GM12878 (cell line): ENCODE measurements at regions not wholly inside any gene's neighbourhood (a gene's known extent, or its start where the extent isn't known, plus 50 kb on each side); places are given as distances from the start of the nearest gene placed in this dataset.

ENCODE experiments used
- ATAC-seq: fragments of 200-7000 bp; cut with Tn5 transposase; 3 replicates; pipeline ENCODE4 v1.9.1; 2020; ENCODE audit warnings: mild to moderate bottlenecking, moderate library complexity
- BruUV-seq: library from RNA; stranded (reverse); fragments of 400-500 nt; replicated peaks from 2 replicates; lab custom pipeline; 2021; lab: Mats Ljungman, UMichigan
- CTCF ChIA-PET: fragments of 300-600 bp; sonication (Branson Sonifier 250); formaldehyde crosslinking; extraction: SDS; loops from one replicate; lab custom pipeline; 2021; ENCODE audit warnings: inconsistent platforms; lab: Yijun Ruan, JAX
- POLR2A ChIA-PET: fragments of 350-600 bp; formaldehyde crosslinking; extraction: SDS; loops from one replicate; lab custom pipeline; 2021; ENCODE audit warnings: inconsistent platforms; lab: Charles Lee
- RAD21 ChIA-PET: fragments of 300-600 bp; sonication (Branson Sonifier 250); formaldehyde crosslinking; loops from one replicate; lab custom pipeline; 2023; ENCODE audit warnings: antibody characterized with exemption; ENCODE audit not compliant: unreplicated experiment; lab: Charles Lee
- SMC1A ChIA-PET: fragments of 300-600 bp; sonication (Branson Sonifier 250); formaldehyde crosslinking; loops from one replicate; lab custom pipeline; 2023; ENCODE audit not compliant: unreplicated experiment, uncharacterized antibody; lab: Charles Lee
- DNase-seq: peaks from one replicate; pipeline ENCODE4 v3.0.0-alpha.2; 2011; ENCODE audit warnings: low read depth, low spot score
- FAIRE-seq: peaks from 3 replicates; lab custom pipeline; 2011; peaks lifted over from hg19 to GRCh38; lab: Jason Lieb, UNC
- H2AFZ ChIP-seq: 2 replicates; pipeline ENCODE4 v1.6.0; 2011; ENCODE audit warnings: low read depth, low read length, control low read depth; ENCODE audit not compliant: control insufficient read depth
- H3K27ac ChIP-seq: 2 replicates; pipeline ENCODE4 v1.5.1; 2011; ENCODE audit warnings: control low read depth; ENCODE audit not compliant: control insufficient read depth, insufficient read depth
- H3K27me3 ChIP-seq, 2 experiments: replicated peaks in 1 of 2; 2 replicates each; pipeline versions ENCODE4 v1.6.0 to v1.6.1; 2011; ENCODE audit warnings: low read length in 1 of 2; ENCODE audit not compliant: control insufficient read depth in 2 of 2, insufficient read depth in 2 of 2
- H3K36me3 ChIP-seq, 2 experiments: 2 replicates each; pipeline ENCODE4 v1.5.1; 2011; ENCODE audit warnings: low read length in 1 of 2; ENCODE audit not compliant: control insufficient read depth in 2 of 2, insufficient read depth in 2 of 2
- H3K4me1 ChIP-seq: 2 replicates; pipeline ENCODE4 v1.6.1; 2011; ENCODE audit warnings: mild to moderate bottlenecking, low read length, moderate library complexity, mixed read lengths; ENCODE audit not compliant: control insufficient read depth, insufficient read depth
- H3K4me2 ChIP-seq: 2 replicates; pipeline ENCODE4 v1.6.0; 2011; ENCODE audit warnings: control low read depth; ENCODE audit not compliant: control insufficient read depth, insufficient read depth
- H3K4me3 ChIP-seq: fragments of 200-600 bp; sonication (generic); 2 replicates; pipeline ENCODE4 v1.5.1; 2016
- H3K79me2 ChIP-seq: 2 replicates; pipeline ENCODE4 v1.6.0; 2011; ENCODE audit warnings: low read length; ENCODE audit not compliant: control insufficient read depth, insufficient read depth
- H3K9ac ChIP-seq: 2 replicates; pipeline ENCODE4 v1.8.0; 2011; ENCODE audit warnings: low read length, control low read depth, mixed read lengths; ENCODE audit not compliant: control insufficient read depth, insufficient read depth
- H3K9me3 ChIP-seq: replicated peaks from 3 replicates; pipeline ENCODE4 v1.5.1; 2011; ENCODE audit warnings: mild to moderate bottlenecking, low read length; ENCODE audit not compliant: control insufficient read depth, insufficient read depth
- H4K20me1 ChIP-seq: 2 replicates; pipeline ENCODE4 v1.6.0; 2011; ENCODE audit not compliant: control insufficient read depth, insufficient read depth
- BMI1 ChIP-seq: fragments of 450-650 bp; IDR thresholded peaks from 2 replicates; pipeline ENCODE4 v1.6.1; 2016; ENCODE audit warnings: mild to moderate bottlenecking, moderate library complexity, borderline replicate concordance
- CHD2 ChIP-seq: IDR thresholded peaks from 2 replicates; pipeline ENCODE4 v1.6.1; 2011; ENCODE audit warnings: low read depth, low read length, improper control_type of control experiment, borderline replicate concordance
- E2F4 ChIP-seq: IDR thresholded peaks from 2 replicates; pipeline ENCODE4 v1.6.1; 2012; ENCODE audit warnings: low read depth, low read length, improper control_type of control experiment
- EED ChIP-seq: sonication (generic); IDR thresholded peaks from 2 replicates; pipeline ENCODE4 v1.6.1; 2016; ENCODE audit warnings: antibody characterized with exemption, low read depth
- EP300 ChIP-seq, 2 experiments: fragments of 150-350 bp in 1 of 2; IDR thresholded peaks; 2 replicates each; pipeline ENCODE4 v1.6.1; 2011 to 2012; ENCODE audit warnings: low read depth in 2 of 2, low read length in 2 of 2, borderline replicate concordance in 1 of 2, improper control_type of control experiment in 1 of 2, inconsistent platforms in 1 of 2; ENCODE audit not compliant: control insufficient read depth in 1 of 2
- EZH2 ChIP-seq: IDR thresholded peaks from 2 replicates; pipeline ENCODE4 v1.6.1; 2012; ENCODE audit warnings: low read depth, mild to moderate bottlenecking, control low read depth, inconsistent platforms, low read length, borderline replicate concordance; ENCODE audit not compliant: control insufficient read depth
- IRF4 ChIP-seq: IDR thresholded peaks from 2 replicates; pipeline ENCODE4 v1.6.1; 2011; ENCODE audit warnings: low read depth, low read length
- IRF5 ChIP-seq: fragments of 450-650 bp; IDR thresholded peaks from 2 replicates; pipeline ENCODE4 v1.6.1; 2017; ENCODE audit warnings: borderline replicate concordance
- KAT2A ChIP-seq: conservative IDR thresholded peaks from 2 replicates; pipeline ENCODE4 v1.6.1; 2011; ENCODE audit warnings: low read depth, low read length; ENCODE audit not compliant: control insufficient read depth
- MTA2 ChIP-seq: fragments of 450-650 bp; IDR thresholded peaks from 2 replicates; pipeline ENCODE4 v1.6.1; 2016; ENCODE audit warnings: low read depth, mild to moderate bottlenecking, moderate library complexity
- MYB ChIP-seq: fragments of 150-350 bp; IDR thresholded peaks from 2 replicates; pipeline ENCODE4 v1.6.1; 2014; ENCODE audit warnings: mild to moderate bottlenecking, low read depth, low read length, borderline replicate concordance
- NR2C2 ChIP-seq: IDR thresholded peaks from 2 replicates; pipeline ENCODE4 v1.6.1; 2011; ENCODE audit warnings: borderline replicate concordance, low read depth; ENCODE audit not compliant: control insufficient read depth, insufficient read length
- PAX5 ChIP-seq: IDR thresholded peaks from 2 replicates; pipeline ENCODE4 v1.6.1; 2011; ENCODE audit warnings: low read depth, low read length, borderline replicate concordance
- RB1 ChIP-seq: fragments of 450-650 bp; formaldehyde crosslinking; IDR thresholded peaks from 2 replicates; pipeline ENCODE4 v1.6.1; 2017; ENCODE audit warnings: mild to moderate bottlenecking, borderline replicate concordance
- REST ChIP-seq: IDR thresholded peaks from 2 replicates; pipeline ENCODE4 v1.6.1; 2012; ENCODE audit warnings: mild to moderate bottlenecking, low read depth, low read length
- RFX5 ChIP-seq: IDR thresholded peaks from 2 replicates; pipeline ENCODE4 v1.6.1; 2011; ENCODE audit warnings: low read depth, low read length, improper control_type of control experiment
- RUNX3 ChIP-seq: IDR thresholded peaks from 2 replicates; pipeline ENCODE4 v1.6.1; 2012; ENCODE audit warnings: low read length, inconsistent platforms
- TCF7 ChIP-seq: IDR thresholded peaks from 2 replicates; pipeline ENCODE4 v1.6.1; 2014; ENCODE audit warnings: antibody characterized with exemption, borderline replicate concordance
- ZNF207 ChIP-seq: fragments of 450-650 bp; IDR thresholded peaks from 2 replicates; pipeline ENCODE4 v1.6.1; 2014; ENCODE audit warnings: antibody characterized with exemption, mild to moderate bottlenecking, borderline replicate concordance
- ZNF384 ChIP-seq: IDR thresholded peaks from 2 replicates; pipeline ENCODE4 v1.6.1; 2012; ENCODE audit warnings: low read depth, mild to moderate bottlenecking, low read length, improper control_type of control experiment, borderline replicate concordance
- WGBS: methylation state at CpG from one replicate; pipeline ENCODE4 v1.1.6; 2016; ENCODE audit warnings: low lambda C conversion rate; ENCODE audit not compliant: insufficient replicate concordance, insufficient coverage; ENCODE audit errors: missing lambda C conversion rate; 5-methylcytosine and 5-hydroxymethylcytosine counted together
- in situ Hi-C: fragments of 300-500 bp; cut with MboI; formaldehyde crosslinking; loops from 9 replicates; pipeline ENCODE4 v1.14.3; 2018; ENCODE audit warnings: mixed read lengths
- intact Hi-C: fragments of 100-400 bp; cut with micrococcal nuclease; formaldehyde crosslinking; loops from one replicate; pipeline ENCODE4 v1.14.2; 2022; ENCODE audit not compliant: unreplicated experiment

- ChIA-PET RAD21 (no interaction called here), POLR2A (no interaction called here), SMC1A (no interaction called here), CTCF (no interaction called here)
- no peak for TF ChIP-seq CHD2
- no peak for TF ChIP-seq KAT2A
- no peak for TF ChIP-seq NR2C2
- TF ChIP-seq RUNX3: no peak
- no peak for TF ChIP-seq IRF5
- TF ChIP-seq RB1: no peak
- no peak for TF ChIP-seq MYB
- no peak for TF ChIP-seq MTA2
- no peak for TF ChIP-seq REST
- no peak for TF ChIP-seq EP300 (IDR thresholded peaks at IDR 0.05; ENCODE audit: borderline replicate concordance in 1 of 2, control insufficient read depth in 1 of 2, low read depth in 2 of 2, low read length in 2 of 2)
- TF ChIP-seq BMI1: no peak
- TF ChIP-seq EZH2: no peak
- TF ChIP-seq IRF4: no peak
- no peak for TF ChIP-seq PAX5
- no peak for TF ChIP-seq E2F4
- TF ChIP-seq ZNF384: no peak
- no peak for TF ChIP-seq TCF7
- TF ChIP-seq EED: no peak
- TF ChIP-seq ZNF207: no peak
- TF ChIP-seq RFX5: no peak
- in situ Hi-C loops (no loop called here), intact Hi-C loops (no loop called here)
- no peaks in the 10 kb centered on the region for H4K20me1 ChIP-seq
- no peaks in the 10 kb centered on the region for H3K27me3 ChIP-seq
- H3K9me3 ChIP-seq: no peaks in the 10 kb centered on the region
- H3K79me2 ChIP-seq: no peaks in the 10 kb centered on the region
- H3K9ac ChIP-seq: no peak overlapping the region
- no peaks in the 10 kb centered on the region for H3K36me3 ChIP-seq
- FAIRE-seq (no peak), ATAC-seq (no peak), DNase-seq (no peak)
- no peak overlapping the region for H2AFZ ChIP-seq
- H3K4me3 ChIP-seq: no peak overlapping the region
- WGBS: 0% methylated on average over 1 of the region's 1 CpG
- no TSS peak for BruUV-seq
- H3K4me1 ChIP-seq: no peaks in the 10 kb centered on the region
- no peak overlapping the region for H3K27ac ChIP-seq
- no peak overlapping the region for H3K4me2 ChIP-seq
These were observed 255.7 kb downstream of the TMEM47 start for GRCh38 chrX:34401411-34401810.
